ENCODE measurements at regions not wholly inside any gene's neighbourhood (a gene's known extent, or its start where the extent isn't known, plus 50 kb on each side); places are given as distances from the start of the nearest gene placed in this dataset.

- no peak for DNase-seq
- H3K9me3 Mint-ChIP-seq = no peaks in the 10 kb centered on the region
- H3K4me3 Mint-ChIP-seq = no peak overlapping the region
- no peaks in the 10 kb centered on the region for H3K36me3 Mint-ChIP-seq (ENCODE audit: low read depth)
- H3K4me1 Mint-ChIP-seq (ENCODE audit: low read depth) = peaks cover 3% of the 10 kb centered on the region
- H3K27ac Mint-ChIP-seq = no peak overlapping the region
- H3K27me3 Mint-ChIP-seq = no peaks in the 10 kb centered on the region
These were observed 186.2 kb downstream of the IRF8 start for GRCh38 chr16:86085161-86085611.

DNA sequence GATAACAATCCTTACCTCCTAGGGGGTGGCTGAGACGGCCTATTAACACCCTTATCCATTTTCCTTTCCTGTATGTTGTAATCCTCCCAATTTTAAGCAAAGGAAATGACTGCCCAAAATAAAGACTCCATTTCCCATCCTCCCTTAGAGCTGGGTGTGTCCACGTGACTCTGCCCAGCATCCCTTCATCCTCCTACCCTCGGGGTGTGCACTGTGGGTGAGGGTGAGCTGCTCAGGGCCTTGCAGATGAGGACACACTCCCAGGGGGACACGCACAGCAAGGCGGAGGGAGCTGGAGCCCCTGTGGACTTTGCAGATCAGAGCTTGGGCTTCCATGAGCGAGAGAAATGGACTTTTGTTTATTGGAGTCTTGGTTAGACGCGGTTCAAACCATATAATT lies 186.8 kb downstream of the IRF8 start:
- Mint-ChIP-seq H3K4me1 (ENCODE audit: low read depth) (peaks cover 3% of the 10 kb centered on the region), H3K36me3 (ENCODE audit: low read depth) (no peaks in the 10 kb centered on the region), H3K9me3 (no peaks in the 10 kb centered on the region), H3K4me3 (no peak overlapping the region), H3K27me3 (no peaks in the 10 kb centered on the region), H3K27ac (no peak overlapping the region)
- DNase-seq = no peak

DNA sequence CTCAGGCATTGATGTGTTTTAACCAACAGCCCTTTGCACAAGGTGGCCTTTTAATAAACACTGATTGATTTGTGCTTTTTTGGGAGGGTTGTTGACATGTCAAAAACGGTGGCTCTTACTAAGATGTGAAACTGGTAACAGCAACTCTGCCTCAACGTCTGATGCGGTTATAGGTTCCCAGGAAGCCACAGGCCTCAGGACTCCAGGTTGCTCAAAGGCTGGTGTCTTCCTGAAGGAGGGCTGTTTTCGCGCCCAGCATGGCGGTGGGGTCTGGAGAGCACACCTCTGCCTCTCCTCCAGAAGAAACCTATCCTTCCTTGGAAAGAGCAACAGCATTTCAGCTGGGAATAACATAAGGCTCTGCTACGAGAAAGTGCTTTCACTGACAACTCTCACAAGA lies 187.5 kb downstream of the IRF8 start:
- peaks cover 3% of the 10 kb centered on the region for H3K4me1 Mint-ChIP-seq (ENCODE audit: low read depth)

DNA sequence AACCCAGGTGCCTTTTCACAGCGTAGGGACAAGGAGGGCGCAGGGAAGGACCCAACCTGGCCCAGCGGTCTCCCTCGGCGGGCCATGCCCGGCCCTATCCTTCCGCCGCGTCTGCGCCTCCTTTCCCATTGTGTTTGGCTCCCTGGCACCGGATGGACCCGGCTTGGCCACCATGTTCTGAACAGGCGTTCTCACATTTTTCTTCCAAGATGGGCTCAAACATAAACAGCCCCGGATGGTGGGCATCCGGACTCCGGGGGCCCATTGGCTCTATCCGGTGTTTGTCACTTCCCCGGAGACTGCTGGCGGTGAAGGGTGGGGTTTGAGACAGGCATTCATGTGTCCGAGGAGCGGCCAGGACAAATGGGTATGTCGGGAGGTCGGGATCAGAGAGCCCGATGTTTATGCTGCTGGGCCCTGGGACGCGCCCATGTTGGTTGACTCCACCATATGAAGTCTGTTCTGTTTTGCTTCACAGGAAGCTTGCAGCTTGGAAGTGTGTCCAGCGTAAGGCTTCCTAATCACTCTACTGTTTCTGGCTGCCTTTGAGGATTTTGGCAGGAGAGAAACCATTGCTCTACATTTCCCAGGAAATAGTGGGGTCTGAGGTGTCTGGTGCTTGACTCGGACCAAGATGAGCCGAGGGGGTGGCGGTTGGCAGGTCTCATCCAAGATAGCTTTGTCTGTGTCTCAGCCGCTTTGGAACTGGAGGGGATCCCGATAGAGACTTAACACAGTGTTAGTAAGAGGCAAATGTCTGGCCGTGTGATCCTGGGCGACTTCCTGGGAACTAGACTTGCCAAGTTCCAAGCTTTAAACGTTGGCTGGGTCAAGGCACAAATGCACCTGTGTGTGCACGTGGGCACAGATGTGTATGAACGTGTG lies 188.3 kb downstream of the IRF8 start:
- Mint-ChIP-seq H3K36me3 (ENCODE audit: low read depth) (no peaks in the 10 kb centered on the region), H3K27ac (no peak overlapping the region), H3K27me3 (no peaks in the 10 kb centered on the region), H3K9me3 (no peaks in the 10 kb centered on the region), H3K4me3 (no peak overlapping the region), H3K4me1 (ENCODE audit: low read depth) (peaks cover 3% of the 10 kb centered on the region)
- no peak for DNase-seq

More for the DNA sequence above, 187.5 kb downstream of the IRF8 start:
- Mint-ChIP-seq H3K27ac (no peak overlapping the region), H3K9me3 (no peaks in the 10 kb centered on the region), H3K27me3 (no peaks in the 10 kb centered on the region), H3K4me3 (no peak overlapping the region), H3K36me3 (ENCODE audit: low read depth) (no peaks in the 10 kb centered on the region)
- DNase-seq = no peak

DNA sequence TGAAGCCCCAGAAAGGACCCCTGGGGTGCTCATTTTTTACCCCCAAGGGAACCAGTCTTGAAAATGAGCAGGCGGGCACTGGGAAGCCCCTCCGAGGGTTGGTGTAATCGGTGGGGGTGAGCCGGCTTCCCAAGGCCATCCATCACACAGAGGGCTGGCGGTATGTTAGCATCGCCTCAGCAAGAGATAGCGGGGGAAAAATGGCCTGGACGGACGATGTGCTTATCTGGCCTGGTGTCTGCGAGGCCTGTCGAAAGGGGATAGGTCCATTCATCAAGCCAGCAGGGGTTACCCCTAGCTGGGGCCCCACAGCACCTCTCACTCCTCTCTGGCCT lies 188.9 kb downstream of the IRF8 start:
- Mint-ChIP-seq H3K4me3 (no peak overlapping the region), H3K9me3 (no peaks in the 10 kb centered on the region), H3K4me1 (ENCODE audit: low read depth) (peaks cover 3% of the 10 kb centered on the region), H3K27me3 (no peaks in the 10 kb centered on the region), H3K27ac (no peak overlapping the region), H3K36me3 (ENCODE audit: low read depth) (no peaks in the 10 kb centered on the region)
- no peak for DNase-seq

DNA sequence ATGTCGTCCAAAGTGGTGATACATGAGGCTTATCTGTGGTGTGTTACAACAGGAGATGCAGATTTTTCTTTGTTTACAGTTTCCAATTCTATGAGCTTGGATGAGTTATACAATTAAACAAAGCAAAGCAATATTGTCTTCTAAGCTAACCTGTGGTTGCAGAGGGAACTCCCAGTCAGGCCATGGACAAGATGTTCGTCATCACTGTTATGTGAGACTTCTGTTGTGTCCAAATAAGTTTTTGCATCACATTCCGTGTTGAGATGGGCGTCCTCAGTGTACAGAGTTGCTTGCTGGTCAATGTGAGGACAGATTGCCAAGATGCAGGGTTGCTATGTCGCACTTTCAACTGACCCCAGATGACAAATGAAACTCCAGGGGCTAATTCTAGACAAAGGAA lies 189.3 kb downstream of the IRF8 start:
- Mint-ChIP-seq H3K27ac (no peak overlapping the region), H3K4me3 (no peak overlapping the region), H3K27me3 (no peaks in the 10 kb centered on the region), H3K4me1 (ENCODE audit: low read depth) (peaks cover 3% of the 10 kb centered on the region), H3K9me3 (no peaks in the 10 kb centered on the region), H3K36me3 (ENCODE audit: low read depth) (no peaks in the 10 kb centered on the region)
- no peak for DNase-seq

GRCh38 chr16:86088816-86089215 lies 189.9 kb downstream of the IRF8 start:
- no peak overlapping the region for H3K4me3 Mint-ChIP-seq
- no peaks in the 10 kb centered on the region for H3K9me3 Mint-ChIP-seq
- no peak overlapping the region for H3K27ac Mint-ChIP-seq
- no peaks in the 10 kb centered on the region for H3K36me3 Mint-ChIP-seq (ENCODE audit: low read depth)
- no peaks in the 10 kb centered on the region for H3K27me3 Mint-ChIP-seq
- H3K4me1 Mint-ChIP-seq (ENCODE audit: low read depth) = peaks cover 3% of the 10 kb centered on the region
- no peak for DNase-seq

GRCh38 chr16:86089334-86089900 lies 190.5 kb downstream of the IRF8 start:
- peaks cover 3% of the 10 kb centered on the region for H3K4me1 Mint-ChIP-seq (ENCODE audit: low read depth)
- no peak overlapping the region for H3K4me3 Mint-ChIP-seq
- no peaks in the 10 kb centered on the region for H3K27me3 Mint-ChIP-seq
- DNase-seq = no peak
- H3K36me3 Mint-ChIP-seq (ENCODE audit: low read depth) = no peaks in the 10 kb centered on the region
- H3K9me3 Mint-ChIP-seq = no peaks in the 10 kb centered on the region
- H3K27ac Mint-ChIP-seq = no peak overlapping the region

DNA sequence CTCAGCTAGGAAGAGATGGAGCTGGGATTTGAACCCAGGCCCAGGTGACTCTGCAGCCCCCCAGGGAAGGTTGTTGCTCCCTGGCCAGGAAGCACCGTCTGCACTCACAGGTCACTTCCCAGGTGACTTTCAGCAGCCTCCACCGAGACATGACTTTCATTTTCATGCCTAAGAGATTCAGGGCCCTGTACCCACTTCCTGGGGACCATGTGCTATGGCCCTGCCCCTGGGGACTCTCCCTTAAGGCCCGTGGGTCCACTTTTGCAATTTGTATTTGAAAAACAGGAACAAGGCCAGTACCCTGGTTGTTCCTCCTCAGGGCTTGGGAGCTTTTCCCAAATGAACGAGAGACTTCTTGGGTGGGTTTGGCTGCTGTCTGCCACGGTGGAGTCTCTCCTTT lies 191.0 kb downstream of the IRF8 start:
- H3K4me3 Mint-ChIP-seq = no peak overlapping the region
- H3K36me3 Mint-ChIP-seq (ENCODE audit: low read depth) = no peaks in the 10 kb centered on the region
- no peaks in the 10 kb centered on the region for H3K9me3 Mint-ChIP-seq
- no peak overlapping the region for H3K27ac Mint-ChIP-seq
- no peaks in the 10 kb centered on the region for H3K27me3 Mint-ChIP-seq
- H3K4me1 Mint-ChIP-seq (ENCODE audit: low read depth) = peaks cover 3% of the 10 kb centered on the region
- DNase-seq = no peak

GRCh38 chr16:86090461-86091170 lies 191.7 kb downstream of the IRF8 start:
- H3K27ac Mint-ChIP-seq = no peak overlapping the region
- DNase-seq = no peak

DNA sequence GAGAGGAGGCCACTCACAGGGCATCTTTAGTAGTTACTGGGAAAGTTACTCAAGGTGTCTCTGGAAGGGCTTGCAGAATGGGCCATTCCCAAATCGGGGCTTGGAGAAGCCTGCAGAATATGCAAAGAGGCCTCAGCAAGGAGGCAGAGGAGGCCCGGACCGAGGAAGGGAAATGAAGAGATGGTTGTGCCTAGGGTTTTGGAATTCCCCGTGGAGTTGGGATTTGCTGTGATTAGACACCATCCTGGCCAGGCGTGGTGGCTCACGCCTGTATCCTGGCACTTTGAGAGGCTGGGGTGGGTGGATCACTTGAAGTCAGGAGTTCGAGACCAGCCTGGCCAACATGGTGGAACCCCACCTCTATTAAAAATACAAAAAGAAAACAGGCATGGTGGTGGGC lies 193.0 kb downstream of the IRF8 start:
- no peaks in the 10 kb centered on the region for H3K9me3 Mint-ChIP-seq
- no peak overlapping the region for H3K4me3 Mint-ChIP-seq
- DNase-seq = no peak
- H3K27me3 Mint-ChIP-seq = no peaks in the 10 kb centered on the region
- peaks cover 3% of the 10 kb centered on the region for H3K4me1 Mint-ChIP-seq (ENCODE audit: low read depth)
- no peak overlapping the region for H3K27ac Mint-ChIP-seq
- no peaks in the 10 kb centered on the region for H3K36me3 Mint-ChIP-seq (ENCODE audit: low read depth)

More at GRCh38 chr16:86090461-86091170, 191.7 kb downstream of the IRF8 start:
- Mint-ChIP-seq H3K4me1 (ENCODE audit: low read depth) (peaks cover 3% of the 10 kb centered on the region), H3K27me3 (no peaks in the 10 kb centered on the region), H3K36me3 (ENCODE audit: low read depth) (no peaks in the 10 kb centered on the region), H3K4me3 (no peak overlapping the region), H3K9me3 (no peaks in the 10 kb centered on the region)

DNA sequence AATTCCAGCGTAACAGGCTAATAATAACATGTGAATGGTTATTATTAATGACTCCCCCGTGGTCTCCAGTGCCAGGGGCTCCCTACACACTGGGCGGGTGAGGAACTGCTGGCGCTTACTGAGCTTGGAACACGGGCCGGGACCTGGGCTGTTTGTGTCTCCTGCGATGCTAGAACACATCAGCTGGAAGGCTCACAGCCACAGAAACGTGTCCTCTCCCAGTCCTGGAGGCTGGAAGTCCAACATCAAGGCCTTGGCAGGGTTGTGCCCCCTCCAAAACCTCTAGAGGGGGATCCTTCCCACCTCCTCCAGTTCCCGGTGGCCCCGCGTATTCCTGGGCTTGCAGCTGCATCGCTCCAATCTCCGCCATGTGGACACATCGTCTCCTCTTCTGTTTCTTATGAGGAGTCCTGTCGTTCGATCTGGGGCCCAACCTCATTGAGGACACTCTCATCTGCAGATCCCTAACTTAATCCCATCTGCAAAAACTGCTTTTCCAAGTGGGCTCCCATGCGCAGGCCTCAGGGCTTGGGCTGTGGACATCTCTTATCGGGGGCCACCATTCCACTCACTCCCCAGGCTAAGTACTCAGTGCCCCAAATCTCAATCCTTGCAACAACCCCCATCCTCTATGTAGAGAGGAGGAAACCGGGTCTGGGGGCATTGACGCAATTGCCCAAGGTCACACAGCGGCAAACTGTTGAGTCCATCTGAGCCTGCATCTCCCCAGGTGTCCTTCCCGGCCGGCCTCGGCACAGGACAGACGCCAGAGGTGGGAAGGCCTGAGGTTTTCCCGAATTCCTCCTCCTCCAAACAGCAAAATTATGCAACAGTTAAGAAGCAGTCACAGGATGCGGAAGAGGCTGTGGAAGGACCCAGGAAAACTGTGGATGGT lies 193.9 kb downstream of the IRF8 start:
- no peak for DNase-seq
- H3K4me3 Mint-ChIP-seq = no peak overlapping the region
- H3K27me3 Mint-ChIP-seq = no peaks in the 10 kb centered on the region
- H3K36me3 Mint-ChIP-seq (ENCODE audit: low read depth) = no peaks in the 10 kb centered on the region
- peaks cover 3% of the 10 kb centered on the region for H3K4me1 Mint-ChIP-seq (ENCODE audit: low read depth)
- no peaks in the 10 kb centered on the region for H3K9me3 Mint-ChIP-seq
- no peak overlapping the region for H3K27ac Mint-ChIP-seq

GRCh38 chr16:86093801-86094750 lies 195.1 kb downstream of the IRF8 start:
- Mint-ChIP-seq H3K9me3 (no peaks in the 10 kb centered on the region), H3K27ac (no peak overlapping the region), H3K36me3 (ENCODE audit: low read depth) (no peaks in the 10 kb centered on the region), H3K4me1 (ENCODE audit: low read depth) (peaks cover 3% of the 10 kb centered on the region), H3K27me3 (no peaks in the 10 kb centered on the region), H3K4me3 (no peak overlapping the region)
- no peak for DNase-seq

Data from activated T-cell treated with anti-CD3 and anti-CD28 coated beads, Interleukin-2, amount 50 U/mL, for 24 hours (primary cell).